HG03558 (cell line): ENCODE measurements at regions not wholly inside any gene's neighbourhood (a gene's known extent, or its start where the extent isn't known, plus 50 kb on each side); places are given as distances from the start of the nearest gene placed in this dataset.

Source experiments
- ATAC-seq: cut with Tn5 transposase; IDR thresholded peaks from one replicate; pipeline ENCODE4 v1.9.1; 2021; ENCODE audit warnings: moderate number of reproducible peaks; ENCODE audit not compliant: unreplicated experiment; ENCODE audit errors: extremely low read depth

- no peak for ATAC-seq
Observed at GRCh38 chr6:141610741-141611140, 522.0 kb upstream of the GJE1 start.

GRCh38 chr6:141607956-141608355, 524.8 kb upstream of the GJE1 start:
- ATAC-seq = no peak

- no peak for ATAC-seq
Observed at GRCh38 chr6:141598487-141598886, 534.2 kb upstream of the GJE1 start.

- no peak for ATAC-seq
Observed at GRCh38 chr6:141594874-141595273, 537.9 kb upstream of the GJE1 start.

GRCh38 chr6:141593311-141593710, 539.4 kb upstream of the GJE1 start:
- no peak for ATAC-seq

GRCh38 chr6:141587482-141588266, 545.1 kb upstream of the GJE1 start:
- ATAC-seq = no peak

GRCh38 chr6:141580988-141581552, 551.7 kb upstream of the GJE1 start:
- ATAC-seq = no peak

GRCh38 chr6:141580131-141580530, 552.6 kb upstream of the GJE1 start:
- ATAC-seq = no peak

- no peak for ATAC-seq
Observed at GRCh38 chr6:141576751-141577150, 556.0 kb upstream of the GJE1 start.

GRCh38 chr6:141562851-141563763, 569.6 kb upstream of the GJE1 start:
- peak; percentile 80 for ATAC-seq

- ATAC-seq = peak; percentile 15
Observed at GRCh38 chr6:141562186-141562811, 570.4 kb upstream of the GJE1 start.

GRCh38 chr6:141561154-141561553, 571.6 kb upstream of the GJE1 start:
- ATAC-seq = no peak

- peak; percentile 77 for ATAC-seq
Observed at GRCh38 chr6:141552463-141552862, 580.3 kb upstream of the GJE1 start.

- no peak for ATAC-seq
Observed at GRCh38 chr6:141552031-141552430, 580.7 kb upstream of the GJE1 start.

- no peak for ATAC-seq
Observed at GRCh38 chr6:141551318-141551717, 581.4 kb upstream of the GJE1 start.

- ATAC-seq = no peak
Observed at GRCh38 chr6:141550471-141550870, 582.3 kb upstream of the GJE1 start.

GRCh38 chr6:141548966-141549365, 583.8 kb upstream of the GJE1 start:
- no peak for ATAC-seq

- ATAC-seq = no peak
Observed at GRCh38 chr6:141541581-141542324, 591.0 kb upstream of the GJE1 start.

GRCh38 chr6:141540207-141540606, 592.5 kb upstream of the GJE1 start:
- ATAC-seq = no peak

GRCh38 chr6:141539617-141540016, 593.1 kb upstream of the GJE1 start:
- no peak for ATAC-seq
